Testis (tissue), 2 donors: ENCODE measurements at regions not wholly inside any gene's neighbourhood (a gene's known extent, or its start where the extent isn't known, plus 50 kb on each side); places are given as distances from the start of the nearest gene placed in this dataset.

Experiments
- DNase-seq: peaks from one replicate; pipeline ENCODE4 v3.0.0-alpha.2; 2019
- H3K27ac ChIP-seq, 2 donors: fragments of 200-600 bp; sonication (generic); one replicate each; pipeline ENCODE4 v1.5.1; 2019
- H3K27me3 ChIP-seq: fragments of 200-600 bp; sonication (generic); one replicate; pipeline ENCODE4 v1.5.1; 2019
- H3K36me3 ChIP-seq: fragments of 200-600 bp; sonication (generic); one replicate; pipeline ENCODE4 v1.5.1; 2017; ENCODE audit warnings: low read depth; ENCODE audit errors: missing control alignments
- H3K4me1 ChIP-seq: fragments of 200-600 bp; sonication (generic); one replicate; pipeline ENCODE4 v1.5.1; 2019
- H3K4me3 ChIP-seq, 2 donors: fragments of 200-600 bp; sonication (generic); one replicate each; pipeline ENCODE4 v1.5.1; 2017 to 2019
- H3K9me3 ChIP-seq: fragments of 200-600 bp; sonication (generic); one replicate; pipeline ENCODE4 v1.5.1; 2017
- POLR2A ChIP-seq: fragments of 450-650 bp; IDR thresholded peaks from one replicate; pipeline ENCODE4 v1.6.1; 2017; ENCODE audit warnings: antibody characterized with exemption, mild to moderate bottlenecking, moderate library complexity
- WGBS, 2 donors: methylation state at CpG; one replicate each; pipeline ENCODE4 v1.1.5; 2018; 5-methylcytosine and 5-hydroxymethylcytosine counted together
- intact Hi-C: fragments of 100-400 bp; cut with DNase I; formaldehyde crosslinking; loops from one replicate; pipeline ENCODE4 v1.15.1; 2023; ENCODE audit warnings: low total_unique reads
- TF ChIP-seq, protein P1 (sequence below), 3 experiments: fragments of 450-650 bp in 2 of 3; fragments of 200-600 bp in 1 of 3; sonication (generic) in 1 of 3; IDR thresholded peaks; one replicate each; pipeline ENCODE4 v1.5.1; 2016 to 2019; ENCODE audit warnings: antibody characterized with exemption in 3 of 3, mild to moderate bottlenecking in 2 of 3, moderate library complexity in 1 of 3

DNA sequence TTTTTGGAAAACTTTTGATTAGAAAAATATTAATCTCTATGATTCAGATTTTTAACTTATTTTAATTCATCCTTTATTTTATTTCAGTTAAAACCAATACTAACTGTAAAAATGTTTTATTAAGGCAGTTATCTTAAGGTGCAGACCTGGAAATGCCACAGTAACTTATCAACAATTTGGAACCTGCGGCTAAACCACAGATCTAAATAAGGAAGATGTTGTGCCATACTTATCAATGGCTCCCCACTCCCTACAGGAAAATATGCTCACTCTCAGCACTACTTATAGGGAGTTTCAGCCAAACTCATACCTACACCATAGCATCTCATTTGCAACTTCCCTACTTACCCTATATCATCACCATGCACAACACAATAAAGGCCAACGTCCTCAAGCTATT is 226.9 kb upstream of the KYNU start:
- no peaks in the 10 kb centered on the region for H3K27me3 ChIP-seq
- no peaks in the 10 kb centered on the region for H3K9me3 ChIP-seq
- WGBS, 2 donors = 80 to 82% methylated on average over 2 of the region's 2 CpGs
- TF ChIP-seq, protein P1, sequence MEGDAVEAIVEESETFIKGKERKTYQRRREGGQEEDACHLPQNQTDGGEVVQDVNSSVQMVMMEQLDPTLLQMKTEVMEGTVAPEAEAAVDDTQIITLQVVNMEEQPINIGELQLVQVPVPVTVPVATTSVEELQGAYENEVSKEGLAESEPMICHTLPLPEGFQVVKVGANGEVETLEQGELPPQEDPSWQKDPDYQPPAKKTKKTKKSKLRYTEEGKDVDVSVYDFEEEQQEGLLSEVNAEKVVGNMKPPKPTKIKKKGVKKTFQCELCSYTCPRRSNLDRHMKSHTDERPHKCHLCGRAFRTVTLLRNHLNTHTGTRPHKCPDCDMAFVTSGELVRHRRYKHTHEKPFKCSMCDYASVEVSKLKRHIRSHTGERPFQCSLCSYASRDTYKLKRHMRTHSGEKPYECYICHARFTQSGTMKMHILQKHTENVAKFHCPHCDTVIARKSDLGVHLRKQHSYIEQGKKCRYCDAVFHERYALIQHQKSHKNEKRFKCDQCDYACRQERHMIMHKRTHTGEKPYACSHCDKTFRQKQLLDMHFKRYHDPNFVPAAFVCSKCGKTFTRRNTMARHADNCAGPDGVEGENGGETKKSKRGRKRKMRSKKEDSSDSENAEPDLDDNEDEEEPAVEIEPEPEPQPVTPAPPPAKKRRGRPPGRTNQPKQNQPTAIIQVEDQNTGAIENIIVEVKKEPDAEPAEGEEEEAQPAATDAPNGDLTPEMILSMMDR (IDR thresholded peaks at IDR 0.05) = no peak
- TF ChIP-seq POLR2A = no peak
- no peak overlapping the region for H3K4me3 ChIP-seq
- H3K36me3 ChIP-seq = no peaks in the 10 kb centered on the region
- intact Hi-C loops = no loop called here
- no peaks in the 10 kb centered on the region for H3K4me1 ChIP-seq
- no peak for DNase-seq
- H3K27ac ChIP-seq = no peak overlapping the region

DNA sequence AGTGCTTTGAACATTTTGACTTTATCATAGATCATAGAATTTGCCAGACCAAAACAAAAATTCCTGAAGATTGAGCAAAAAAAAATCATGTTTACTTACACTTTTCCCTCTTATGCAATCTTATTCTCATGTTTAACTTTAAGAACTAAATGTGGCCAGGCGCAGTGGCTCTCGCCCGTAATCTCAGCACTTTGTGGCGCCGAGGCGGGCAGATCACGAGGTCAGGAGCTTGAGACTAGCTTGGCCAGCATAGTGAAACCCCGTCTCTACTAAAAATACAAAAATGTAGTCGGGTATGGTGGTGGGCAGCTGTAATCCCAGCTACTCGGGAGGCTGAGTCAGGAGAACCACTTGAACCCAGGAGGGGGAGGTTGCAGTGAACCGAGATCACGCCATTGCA is 227.9 kb upstream of the KYNU start:
- 61 to 79% methylated on average over 12 of the region's 12 CpGs for WGBS, 2 donors
- TF ChIP-seq, protein P1 (IDR thresholded peaks at IDR 0.05) = no peak
- no peak for TF ChIP-seq POLR2A
- no peaks in the 10 kb centered on the region for H3K4me1 ChIP-seq
- no peak overlapping the region for H3K27ac ChIP-seq
- no peak overlapping the region for H3K4me3 ChIP-seq
- intact Hi-C loops = no loop called here
- no peaks in the 10 kb centered on the region for H3K27me3 ChIP-seq
- H3K36me3 ChIP-seq = no peaks in the 10 kb centered on the region
- DNase-seq = no peak
- no peaks in the 10 kb centered on the region for H3K9me3 ChIP-seq

DNA sequence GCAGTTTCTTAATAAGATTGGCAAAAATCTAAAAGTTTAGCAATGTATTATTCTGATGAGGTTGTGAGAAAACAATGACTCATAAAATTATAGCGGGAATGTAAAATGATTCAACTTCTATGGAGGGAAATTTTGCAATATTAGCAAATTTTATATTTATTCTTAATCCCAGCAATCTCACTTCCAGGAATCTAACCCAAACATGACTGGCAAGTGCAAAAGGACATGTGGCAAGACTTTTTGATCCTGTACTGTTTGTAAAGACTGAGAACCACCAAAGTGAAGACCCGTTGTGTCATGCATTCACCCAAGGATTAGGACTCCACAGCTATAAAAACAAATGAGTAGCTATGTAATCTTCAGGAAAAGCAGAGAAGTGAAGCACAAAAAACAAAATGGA is 234.8 kb upstream of the KYNU start:
- no peaks in the 10 kb centered on the region for H3K27me3 ChIP-seq
- intact Hi-C loops = no loop called here
- TF ChIP-seq POLR2A = no peak
- TF ChIP-seq, protein P1 (IDR thresholded peaks at IDR 0.05) = no peak
- H3K4me3 ChIP-seq = no peak overlapping the region
- H3K4me1 ChIP-seq = no peaks in the 10 kb centered on the region
- H3K27ac ChIP-seq = no peak overlapping the region
- H3K9me3 ChIP-seq = no peaks in the 10 kb centered on the region
- WGBS, 2 donors = 92 to 99% methylated on average over 2 of the region's 2 CpGs
- no peaks in the 10 kb centered on the region for H3K36me3 ChIP-seq
- no peak for DNase-seq

DNA sequence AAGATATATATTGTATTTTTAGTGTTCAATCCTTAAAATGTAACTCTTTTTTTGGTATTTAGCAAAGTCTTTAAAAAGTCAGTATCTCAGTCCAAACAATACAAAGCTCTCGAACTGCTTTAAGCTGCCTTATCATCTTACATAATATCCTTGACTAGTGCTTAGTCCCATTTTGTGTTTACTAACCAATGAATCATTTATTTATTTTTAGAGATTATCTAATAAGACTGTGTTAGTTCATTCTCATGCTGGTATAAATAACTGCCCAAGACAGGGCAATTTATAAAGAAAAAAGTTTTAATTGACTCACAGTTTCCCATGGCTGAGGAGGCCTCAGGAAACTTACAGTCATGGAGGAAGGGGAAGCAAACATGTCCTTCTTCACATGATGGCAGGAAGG is 248.3 kb upstream of the KYNU start:
- intact Hi-C loops = no loop called here
- Histone ChIP-seq H3K27ac (no peak overlapping the region), H3K9me3 (peaks cover 3% of the 10 kb centered on the region), H3K4me1 (no peaks in the 10 kb centered on the region), H3K4me3 (no peak overlapping the region), H3K36me3 (no peaks in the 10 kb centered on the region), H3K27me3 (no peaks in the 10 kb centered on the region)
- WGBS, 2 donors = 58 to 69% methylated on average over 1 of the region's 1 CpG
- no peak for TF ChIP-seq POLR2A
- TF ChIP-seq, protein P1 (IDR thresholded peaks at IDR 0.05) = no peak
- DNase-seq = no peak

DNA sequence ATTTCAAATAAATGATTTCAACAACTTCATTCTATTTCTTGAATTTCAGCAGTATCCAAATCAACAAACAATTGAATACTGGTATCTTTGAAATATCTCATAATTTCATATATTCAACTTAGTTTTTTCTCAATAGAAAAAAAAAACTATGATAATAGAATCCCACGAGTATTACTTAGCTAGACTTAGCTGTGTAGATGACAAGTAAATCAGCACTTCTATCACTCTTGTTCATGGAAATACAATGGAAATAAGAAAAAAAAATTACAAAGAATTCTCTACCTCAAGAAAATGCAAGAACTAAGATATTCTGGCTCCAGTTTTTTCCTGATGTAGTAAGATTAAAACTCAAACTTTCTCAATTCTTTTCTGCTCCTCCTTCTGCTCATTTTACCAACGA is 256.2 kb upstream of the KYNU start:
- H3K27ac ChIP-seq = no peak overlapping the region
- H3K9me3 ChIP-seq = no peaks in the 10 kb centered on the region
- H3K27me3 ChIP-seq = no peaks in the 10 kb centered on the region
- no peak overlapping the region for H3K4me3 ChIP-seq
- no peaks in the 10 kb centered on the region for H3K4me1 ChIP-seq
- intact Hi-C loops = no loop called here
- 80 to 81% methylated on average over 2 of the region's 2 CpGs for WGBS, 2 donors
- no peak for TF ChIP-seq POLR2A
- TF ChIP-seq, protein P1 (IDR thresholded peaks at IDR 0.05) = no peak
- no peak for DNase-seq
- H3K36me3 ChIP-seq = no peaks in the 10 kb centered on the region
